Lower leg skin (tissue), 4 donors: ENCODE measurements at regions not wholly inside any gene's neighbourhood (a gene's known extent, or its start where the extent isn't known, plus 50 kb on each side); places are given as distances from the start of the nearest gene placed in this dataset.

Experiments
- DNase-seq, 2 donors: peaks; one replicate each; pipeline ENCODE4 v3.0.0-alpha.2; 2019; ENCODE audit warnings: low spot score in 2 of 2
- H3K4me3 ChIP-seq: fragments of 200-600 bp; sonication (generic); 2 replicates; pipeline ENCODE4 v1.5.1; 2017; ENCODE audit warnings: mild to moderate bottlenecking, low read depth; ENCODE audit not compliant: poor library complexity, severe bottlenecking
- POLR2A ChIP-seq, 2 donors: fragments of 450-650 bp; IDR thresholded peaks; one replicate each; pipeline ENCODE4 v1.6.1; 2016 to 2017; ENCODE audit warnings: antibody characterized with exemption in 2 of 2, mild to moderate bottlenecking in 1 of 2, moderate library complexity in 1 of 2
- WGBS, 2 donors: methylation state at CpG; one replicate each; pipeline ENCODE4 v1.1.5; 2018; 5-methylcytosine and 5-hydroxymethylcytosine counted together
- intact Hi-C: fragments of 100-400 bp; cut with DNase I; formaldehyde crosslinking; loops from one replicate; pipeline ENCODE4 v1.15.0; 2023; ENCODE audit warnings: low total_unique reads
- TF ChIP-seq, protein P1 (sequence below), 3 donors: fragments of 450-650 bp; IDR thresholded peaks; one replicate each; pipeline ENCODE4 v1.5.1; 2016; ENCODE audit warnings: antibody characterized with exemption in 3 of 3, mild to moderate bottlenecking in 3 of 3, moderate library complexity in 2 of 3

DNA sequence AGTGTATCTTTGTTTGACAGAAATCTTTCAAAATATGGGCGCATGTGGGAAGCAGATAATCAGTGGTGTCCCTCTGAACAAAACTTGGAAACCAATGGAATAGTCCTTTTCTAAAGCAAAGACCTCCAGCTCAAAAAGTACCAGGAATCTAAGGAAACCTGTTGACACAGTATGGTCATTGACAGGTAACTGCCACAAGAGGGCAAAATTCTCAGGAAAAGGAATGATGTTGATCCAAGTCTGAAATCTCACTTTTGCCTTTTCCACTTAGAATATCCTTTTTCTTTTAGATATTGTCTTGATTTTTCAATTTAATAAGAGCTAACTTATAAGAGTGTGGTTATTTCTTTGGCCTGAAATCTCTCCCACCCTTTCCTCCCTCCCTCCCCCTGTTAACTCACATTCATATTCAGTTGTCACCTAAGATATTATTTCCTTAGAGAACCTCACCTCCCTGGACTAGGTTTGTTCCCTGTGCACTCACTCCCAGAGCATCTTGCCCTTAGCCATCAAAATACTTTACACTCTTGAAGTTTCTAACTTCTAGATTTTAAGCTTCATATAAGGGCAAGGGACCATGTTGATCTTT, 59.0 kb upstream of the BARX1 start:
- WGBS, 2 donors, result 43 to 82% methylated on average over 1 of the region's 1 CpG
- no peak for DNase-seq
- TF ChIP-seq POLR2A (IDR thresholded peaks at IDR 0.05), result no peak
- TF ChIP-seq, protein P1, sequence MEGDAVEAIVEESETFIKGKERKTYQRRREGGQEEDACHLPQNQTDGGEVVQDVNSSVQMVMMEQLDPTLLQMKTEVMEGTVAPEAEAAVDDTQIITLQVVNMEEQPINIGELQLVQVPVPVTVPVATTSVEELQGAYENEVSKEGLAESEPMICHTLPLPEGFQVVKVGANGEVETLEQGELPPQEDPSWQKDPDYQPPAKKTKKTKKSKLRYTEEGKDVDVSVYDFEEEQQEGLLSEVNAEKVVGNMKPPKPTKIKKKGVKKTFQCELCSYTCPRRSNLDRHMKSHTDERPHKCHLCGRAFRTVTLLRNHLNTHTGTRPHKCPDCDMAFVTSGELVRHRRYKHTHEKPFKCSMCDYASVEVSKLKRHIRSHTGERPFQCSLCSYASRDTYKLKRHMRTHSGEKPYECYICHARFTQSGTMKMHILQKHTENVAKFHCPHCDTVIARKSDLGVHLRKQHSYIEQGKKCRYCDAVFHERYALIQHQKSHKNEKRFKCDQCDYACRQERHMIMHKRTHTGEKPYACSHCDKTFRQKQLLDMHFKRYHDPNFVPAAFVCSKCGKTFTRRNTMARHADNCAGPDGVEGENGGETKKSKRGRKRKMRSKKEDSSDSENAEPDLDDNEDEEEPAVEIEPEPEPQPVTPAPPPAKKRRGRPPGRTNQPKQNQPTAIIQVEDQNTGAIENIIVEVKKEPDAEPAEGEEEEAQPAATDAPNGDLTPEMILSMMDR (IDR thresholded peaks at IDR 0.05), result no peak
- no peak overlapping the region for H3K4me3 ChIP-seq
- intact Hi-C loops, result no loop called here

DNA sequence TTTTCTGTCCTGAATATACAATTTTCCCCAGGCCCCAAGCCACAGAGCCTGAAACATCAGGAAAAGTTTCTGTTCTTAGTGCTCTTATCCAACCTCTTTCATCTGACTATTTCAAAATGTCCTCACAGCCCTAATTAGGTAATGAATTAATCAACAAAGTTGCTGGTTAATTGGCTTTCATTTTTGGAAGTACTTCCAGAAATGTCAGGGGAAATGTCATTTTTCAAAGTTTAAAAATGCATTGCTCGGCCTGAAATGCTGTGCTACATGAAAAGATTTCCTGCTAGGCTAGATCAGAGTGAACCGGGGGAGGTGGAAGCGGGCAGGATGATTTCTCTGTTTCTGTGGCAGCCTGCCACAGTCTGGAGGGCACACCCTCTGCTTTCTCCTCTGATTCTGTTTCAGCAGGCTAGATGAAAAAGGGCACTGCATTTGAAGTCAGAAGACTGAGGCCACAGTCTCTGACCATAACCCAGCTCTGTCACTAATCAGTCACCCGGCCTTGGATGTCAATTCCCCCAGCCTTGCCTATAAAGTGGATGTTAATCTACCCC, 55.9 kb upstream of the BARX1 start:
- 14% methylated on average over 4 of the region's 4 CpGs for WGBS, 2 donors
- H3K4me3 ChIP-seq, result no peak overlapping the region
- intact Hi-C loops, result no loop called here
- TF ChIP-seq POLR2A (IDR thresholded peaks at IDR 0.05), result no peak
- TF ChIP-seq, protein P1 (IDR thresholded peaks at IDR 0.05), result no peak
- DNase-seq, result no peak

DNA sequence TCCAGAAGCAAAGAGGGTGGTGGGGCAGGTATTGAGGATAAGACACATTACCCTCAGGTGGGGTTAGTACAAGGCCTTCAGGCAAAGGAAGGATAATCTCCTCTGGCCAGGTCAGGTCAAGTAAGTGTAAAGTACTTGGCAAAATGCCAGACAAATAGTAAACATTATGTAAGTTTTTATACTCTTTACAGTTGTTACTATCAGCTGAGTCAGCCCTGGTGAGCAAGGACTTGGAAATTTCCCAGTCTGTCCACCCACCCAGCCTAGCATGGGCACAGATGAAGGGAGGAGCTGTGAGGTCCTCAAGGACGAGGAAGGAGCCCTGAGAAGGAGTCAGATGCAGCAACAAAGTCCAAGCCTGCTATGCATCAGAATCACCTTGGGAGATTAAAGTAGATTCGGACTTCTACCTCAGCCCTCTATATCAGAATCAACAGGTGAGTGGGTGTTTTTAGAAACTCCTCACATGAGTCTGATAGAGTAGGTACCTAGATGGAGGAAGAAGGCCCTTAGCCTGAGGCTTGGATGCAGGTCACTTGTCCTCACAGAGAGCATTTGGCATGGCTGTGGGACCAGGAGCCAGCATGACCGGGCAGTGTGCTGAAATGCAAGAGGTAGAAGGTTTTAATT, 50.2 kb upstream of the BARX1 start:
- DNase-seq, result no peak
- no peak for TF ChIP-seq POLR2A (IDR thresholded peaks at IDR 0.05)
- TF ChIP-seq, protein P1 (IDR thresholded peaks at IDR 0.05), result no peak
- intact Hi-C loops, result no loop called here
- H3K4me3 ChIP-seq, result no peak overlapping the region
- 52 to 87% methylated on average over 3 of the region's 3 CpGs for WGBS, 2 donors
